NT2/D1 (cell line): ENCODE measurements at regions not wholly inside any gene's neighbourhood (a gene's known extent, or its start where the extent isn't known, plus 50 kb on each side); places are given as distances from the start of the nearest gene placed in this dataset.

Experiments
- DNase-seq: peaks from one replicate; pipeline ENCODE4 v3.0.0-alpha.2; 2011; ENCODE audit warnings: low read depth, low spot score
- H3K27me3 ChIP-seq: 2 replicates; pipeline ENCODE4 v1.6.0; 2011; ENCODE audit warnings: mild to moderate bottlenecking; ENCODE audit not compliant: insufficient read length, insufficient read depth
- H3K36me3 ChIP-seq: 2 replicates; pipeline ENCODE4 v1.6.1; 2011; ENCODE audit warnings: mild to moderate bottlenecking, low read length, mixed read lengths; ENCODE audit not compliant: insufficient read depth, insufficient read length
- H3K4me1 ChIP-seq: 2 replicates; pipeline ENCODE4 v1.5.1; 2011; ENCODE audit not compliant: insufficient read depth, insufficient read length
- H3K4me3 ChIP-seq: 2 replicates; pipeline ENCODE4 v1.5.1; 2011; ENCODE audit warnings: low read depth; ENCODE audit not compliant: insufficient read length
- H3K9ac ChIP-seq: 2 replicates; pipeline ENCODE4 v1.6.0; 2011; ENCODE audit warnings: low read depth; ENCODE audit not compliant: insufficient read length
- H3K9me3 ChIP-seq: 2 replicates; pipeline ENCODE4 v1.5.1; 2011; ENCODE audit warnings: mild to moderate bottlenecking, low read length; ENCODE audit not compliant: insufficient read depth
- SUZ12 ChIP-seq: IDR thresholded peaks from 2 replicates; pipeline ENCODE4 v1.6.1; 2011; ENCODE audit not compliant: insufficient read length, insufficient read depth; ENCODE audit errors: extremely low read depth
- YY1 ChIP-seq: IDR thresholded peaks from 2 replicates; pipeline ENCODE4 v1.6.1; 2011; ENCODE audit not compliant: insufficient read length, insufficient read depth
- ZNF274 ChIP-seq: IDR thresholded peaks from 2 replicates; pipeline ENCODE4 v1.6.1; 2011; ENCODE audit warnings: mild to moderate bottlenecking, low read depth, low read length

DNA sequence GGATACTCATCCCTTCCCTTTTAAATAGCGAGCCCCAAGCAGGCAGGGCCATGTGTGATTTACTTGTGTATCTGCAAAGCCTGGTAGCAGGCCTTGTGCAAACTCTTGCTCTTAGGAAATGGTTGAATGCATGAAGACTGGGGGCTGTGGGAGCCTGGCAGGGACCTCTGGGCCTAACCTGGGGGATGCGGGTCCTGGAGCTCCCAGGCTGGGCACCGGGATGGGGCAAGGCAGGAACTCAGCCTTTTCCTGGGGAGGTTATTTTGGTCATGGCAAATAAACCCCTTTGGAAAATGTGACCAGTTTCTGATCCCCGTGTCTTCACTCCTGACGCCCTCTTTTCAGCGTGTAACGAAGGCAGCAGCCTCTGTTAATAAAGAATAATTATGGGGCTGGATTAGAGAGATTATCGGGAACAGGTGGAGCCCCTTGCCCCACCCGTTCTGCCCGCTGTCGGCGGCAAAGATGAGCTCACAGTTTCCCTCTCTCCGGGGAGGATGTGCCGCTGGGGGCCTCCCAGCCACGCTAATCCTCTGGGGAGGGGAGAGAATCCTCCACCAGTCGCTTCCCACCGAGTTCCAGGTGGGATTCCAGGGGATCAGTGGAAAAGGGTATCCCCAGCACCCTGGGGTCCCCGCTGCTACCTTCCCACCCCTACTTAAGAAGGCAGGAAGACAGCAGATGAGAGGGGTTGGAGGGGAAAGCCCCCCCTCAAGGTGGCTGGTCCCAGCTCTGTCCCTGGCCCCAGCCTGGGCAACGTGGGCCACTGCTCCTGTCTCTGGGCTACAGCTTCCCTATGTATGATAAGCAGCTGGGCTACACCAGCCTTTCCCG is 69.7 kb upstream of the WNT4 start:
- Histone ChIP-seq H3K9ac (no peak overlapping the region), H3K4me1 (peaks cover 12% of the 10 kb centered on the region), H3K4me3 (no peak overlapping the region), H3K36me3 (no peaks in the 10 kb centered on the region), H3K9me3 (no peaks in the 10 kb centered on the region), H3K27me3 (no peaks in the 10 kb centered on the region)
- TF ChIP-seq SUZ12 (no peak), YY1 (no peak), ZNF274 (no peak)
- DNase-seq, result no peak

DNA sequence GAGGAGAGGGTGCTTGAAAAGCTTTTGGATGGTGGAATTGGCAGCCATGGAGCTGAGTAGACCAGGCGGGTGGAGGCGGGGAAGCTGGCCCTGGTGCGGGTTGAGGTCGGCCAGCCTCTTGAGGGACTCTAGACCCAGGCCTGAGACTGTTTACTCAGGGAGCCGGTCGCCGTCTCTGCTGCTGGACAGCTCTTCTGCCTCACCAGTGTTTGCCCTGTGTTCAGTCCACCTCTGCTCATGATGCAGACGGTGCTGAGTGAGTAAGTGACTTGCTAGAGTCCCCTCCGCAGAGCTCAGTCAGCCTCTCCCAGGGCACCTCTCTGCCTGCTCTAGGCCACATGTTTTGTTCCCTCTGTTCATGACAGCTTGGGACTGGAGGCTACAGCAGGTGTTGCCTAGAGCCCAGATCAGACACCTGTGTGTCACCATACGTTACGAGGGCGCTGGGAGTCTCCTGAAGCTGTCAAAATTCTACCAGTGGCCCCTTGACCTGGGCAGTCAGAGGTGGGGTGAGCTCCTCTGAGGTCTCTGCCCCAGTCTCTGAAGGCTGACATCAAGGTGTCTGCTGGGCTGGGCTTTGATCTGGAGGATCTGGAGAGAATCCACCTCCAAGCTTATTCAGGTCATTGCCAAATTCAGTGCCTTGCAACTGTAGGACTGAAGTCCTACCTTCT is 73.5 kb upstream of the WNT4 start:
- Histone ChIP-seq H3K4me1 (no peaks in the 10 kb centered on the region), H3K36me3 (no peaks in the 10 kb centered on the region), H3K27me3 (no peaks in the 10 kb centered on the region), H3K9me3 (no peaks in the 10 kb centered on the region), H3K4me3 (no peak overlapping the region), H3K9ac (no peak overlapping the region)
- DNase-seq, result no peak
- no peak for TF ChIP-seq YY1
- TF ChIP-seq ZNF274, result no peak
- no peak for TF ChIP-seq SUZ12

DNA sequence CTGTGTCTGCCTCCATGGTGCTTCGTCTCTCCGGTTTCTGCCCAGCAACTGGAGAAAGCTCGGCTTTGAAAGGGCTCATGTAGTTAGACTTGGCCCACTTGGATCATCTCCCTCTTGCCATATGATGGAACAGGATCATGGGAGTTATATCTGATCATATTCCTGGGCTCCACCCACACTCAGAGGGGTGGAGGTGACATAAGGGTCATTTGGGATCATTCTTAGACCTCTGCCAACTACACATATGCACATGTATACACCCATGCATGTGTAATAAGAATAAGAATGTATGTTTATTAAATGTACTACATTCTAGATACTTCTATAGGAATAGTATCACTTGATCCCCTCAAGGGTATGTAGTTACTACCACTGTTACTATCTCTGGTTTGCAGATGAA is 74.1 kb upstream of the WNT4 start:
- Histone ChIP-seq H3K4me3 (no peak overlapping the region), H3K36me3 (no peaks in the 10 kb centered on the region), H3K27me3 (no peaks in the 10 kb centered on the region), H3K9ac (no peak overlapping the region), H3K9me3 (no peaks in the 10 kb centered on the region), H3K4me1 (no peaks in the 10 kb centered on the region)
- no peak for DNase-seq
- TF ChIP-seq ZNF274, result no peak
- no peak for TF ChIP-seq YY1
- TF ChIP-seq SUZ12, result no peak

DNA sequence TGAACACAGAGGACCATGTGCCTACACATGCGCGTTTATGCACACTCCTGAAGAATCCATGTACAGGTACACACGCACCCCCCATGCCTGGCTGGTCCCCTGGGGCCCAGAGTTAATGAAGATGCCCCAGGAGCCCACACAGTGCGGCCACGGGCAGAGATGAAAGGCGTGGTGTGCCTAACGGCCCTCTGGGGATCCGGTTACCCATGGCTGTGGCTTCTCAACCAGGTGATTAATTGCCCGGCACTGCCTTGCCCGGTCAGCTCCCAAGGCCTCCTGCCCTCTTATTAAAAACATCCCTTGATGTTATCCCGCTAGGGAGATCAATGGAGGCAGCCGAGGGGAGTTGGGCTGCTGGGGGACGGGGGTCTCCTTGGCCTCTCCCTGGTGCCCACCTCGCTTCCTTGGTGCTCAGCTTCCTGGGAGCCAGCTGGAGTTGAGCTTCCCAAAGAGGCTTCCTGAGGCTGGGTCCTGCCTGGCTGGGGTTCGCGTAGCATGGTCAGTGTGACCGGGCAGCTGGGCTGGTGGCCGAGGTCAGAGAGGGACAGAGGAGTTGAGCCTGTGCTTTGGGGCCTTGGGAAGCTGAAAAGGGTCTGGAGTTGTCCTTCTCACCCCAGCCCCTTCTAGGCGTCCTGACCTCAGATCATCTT is 75.0 kb upstream of the WNT4 start:
- TF ChIP-seq ZNF274, result no peak
- TF ChIP-seq YY1, result no peak
- TF ChIP-seq SUZ12, result no peak
- Histone ChIP-seq H3K4me1 (no peaks in the 10 kb centered on the region), H3K9me3 (no peaks in the 10 kb centered on the region), H3K4me3 (no peak overlapping the region), H3K36me3 (no peaks in the 10 kb centered on the region), H3K27me3 (no peaks in the 10 kb centered on the region), H3K9ac (no peak overlapping the region)
- DNase-seq, result no peak

DNA sequence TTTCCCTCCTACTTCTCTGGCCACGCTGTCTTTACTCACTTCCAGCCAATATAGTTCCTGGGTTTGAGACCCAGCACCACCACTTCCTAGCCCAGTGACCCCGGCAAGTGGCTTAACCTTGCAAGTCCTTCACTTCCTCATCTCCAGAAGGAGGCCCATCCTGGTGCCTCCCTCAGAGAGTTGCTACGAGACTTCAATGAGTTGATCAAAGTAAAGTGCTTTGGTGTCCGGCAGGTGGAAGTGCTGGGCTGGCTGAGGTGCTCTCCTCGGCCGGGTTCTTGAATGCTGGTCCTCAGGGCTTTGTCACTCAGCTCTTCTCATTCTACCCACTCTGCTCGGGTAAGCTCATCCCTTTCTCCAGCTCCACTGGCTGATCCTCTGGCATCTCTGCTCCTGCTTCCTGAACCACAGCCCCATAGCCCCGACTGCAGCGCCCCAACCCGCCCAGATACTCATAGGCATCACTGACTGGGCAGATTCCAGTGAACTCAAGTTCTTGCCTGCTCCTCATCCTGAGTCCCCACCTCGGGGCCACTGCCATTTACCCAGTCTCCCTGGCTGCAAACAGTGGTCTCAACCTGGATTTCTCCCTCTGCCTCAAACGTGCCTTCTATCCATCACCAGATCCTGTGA is 75.8 kb upstream of the WNT4 start:
- TF ChIP-seq ZNF274, result no peak
- H3K27me3 ChIP-seq, result no peaks in the 10 kb centered on the region
- H3K36me3 ChIP-seq, result no peaks in the 10 kb centered on the region
- no peak overlapping the region for H3K9ac ChIP-seq
- no peak for DNase-seq
- H3K4me3 ChIP-seq, result no peak overlapping the region
- H3K9me3 ChIP-seq, result no peaks in the 10 kb centered on the region
- no peaks in the 10 kb centered on the region for H3K4me1 ChIP-seq

DNA sequence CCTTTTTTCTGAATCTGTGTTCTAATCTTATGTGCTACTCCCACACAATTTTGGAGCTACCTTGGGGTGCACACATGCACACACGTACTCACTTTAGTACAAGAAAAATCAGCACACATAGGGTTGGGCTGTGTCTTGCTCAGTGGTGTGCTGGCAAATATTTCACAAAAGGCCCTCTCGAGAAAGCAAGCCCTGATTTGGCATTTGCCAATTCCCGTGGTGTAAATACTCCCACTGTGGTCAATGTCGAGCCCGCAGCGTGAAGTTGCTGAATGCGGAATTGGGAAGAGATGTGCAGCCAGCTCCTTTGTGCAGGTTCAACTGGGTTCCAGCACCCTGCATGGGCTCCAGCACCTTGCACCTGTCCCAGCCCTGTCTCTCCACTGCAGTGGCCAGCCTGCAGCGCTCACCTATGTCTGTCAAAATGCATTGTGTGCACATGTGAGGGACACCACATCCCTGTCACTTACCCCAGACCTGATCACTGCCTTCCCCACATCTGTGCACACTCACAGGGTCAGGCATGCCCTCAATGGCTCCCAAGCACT is 78.4 kb upstream of the WNT4 start:
- Histone ChIP-seq H3K9ac (no peak overlapping the region), H3K27me3 (no peaks in the 10 kb centered on the region), H3K4me3 (no peak overlapping the region), H3K9me3 (no peaks in the 10 kb centered on the region), H3K4me1 (no peaks in the 10 kb centered on the region), H3K36me3 (no peaks in the 10 kb centered on the region)
- TF ChIP-seq YY1, result no peak
- TF ChIP-seq ZNF274, result no peak
- no peak for TF ChIP-seq SUZ12
- no peak for DNase-seq
